GM12892 (cell line): ENCODE measurements at regions not wholly inside any gene's neighbourhood (a gene's known extent, or its start where the extent isn't known, plus 50 kb on each side); places are given as distances from the start of the nearest gene placed in this dataset.

ENCODE experiments used
- POLR2A ChIP-seq: IDR thresholded peaks from 2 replicates; pipeline ENCODE4 v1.6.1; 2011; ENCODE audit warnings: low read depth, low read length, control low read depth
- POLR2AphosphoS5 ChIP-seq: IDR thresholded peaks from 2 replicates; pipeline ENCODE4 v1.6.1; 2011; ENCODE audit warnings: low read depth, low read length, control low read depth
- TAF1 ChIP-seq: IDR thresholded peaks from 2 replicates; pipeline ENCODE4 v1.6.1; 2011; ENCODE audit warnings: low read depth, mild to moderate bottlenecking, control low read depth, low read length, borderline replicate concordance

GRCh38 chr6:129965096-129965495 lies 53.3 kb upstream of the L3MBTL3 start:
- no peak for TF ChIP-seq POLR2AphosphoS5
- no peak for TF ChIP-seq POLR2A
- no peak for TF ChIP-seq TAF1
